VCaP (cell line): ENCODE measurements at regions not wholly inside any gene's neighbourhood (a gene's known extent, or its start where the extent isn't known, plus 50 kb on each side); places are given as distances from the start of the nearest gene placed in this dataset.
"Not testable (repeated sequence)": the region's sequence is repeated elsewhere in the genome, so short reads cannot be mapped to it uniquely, and the experiment has no call there.

ENCODE experiments used
- H3K27ac ChIP-seq: fragments of 450-650 bp; 2 replicates; pipeline ENCODE4 v1.5.1; 2017
- CTCF ChIP-seq: fragments of 450-650 bp; conservative IDR thresholded peaks from 2 replicates; pipeline ENCODE4 v1.5.1; 2017; ENCODE audit warnings: mild to moderate bottlenecking, moderate library complexity

- no peak for TF ChIP-seq CTCF
- no peak overlapping the region for H3K27ac ChIP-seq
Measured at GRCh38 chr4:52408032-52408431, 251.1 kb downstream of the USP46 start.

- no peak overlapping the region for H3K27ac ChIP-seq
- TF ChIP-seq CTCF, result no peak
Measured at GRCh38 chr4:52408471-52408870, 250.6 kb downstream of the USP46 start.

DNA sequence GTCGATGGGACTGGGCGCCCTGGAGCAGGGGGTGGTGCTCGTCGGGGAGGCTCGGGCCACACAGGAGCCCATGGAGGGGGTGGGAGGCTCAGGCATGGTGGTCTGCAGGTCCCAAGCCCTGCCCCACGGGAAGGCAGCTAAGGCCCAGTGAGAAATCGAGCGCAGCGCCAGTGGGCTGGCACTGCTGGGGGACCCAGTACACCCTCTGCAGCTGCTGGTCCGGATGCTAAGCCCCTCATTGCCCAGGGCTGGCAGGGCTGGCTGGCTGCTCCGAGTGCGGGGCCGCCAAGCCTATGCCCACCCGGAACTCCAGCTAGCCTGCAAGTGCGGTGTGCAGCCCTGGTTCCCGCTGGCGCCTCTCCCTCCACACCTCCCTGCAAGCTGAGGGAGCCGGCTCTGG lies 249.3 kb downstream of the USP46 start:
- H3K27ac ChIP-seq, result not testable (repeated sequence)

DNA sequence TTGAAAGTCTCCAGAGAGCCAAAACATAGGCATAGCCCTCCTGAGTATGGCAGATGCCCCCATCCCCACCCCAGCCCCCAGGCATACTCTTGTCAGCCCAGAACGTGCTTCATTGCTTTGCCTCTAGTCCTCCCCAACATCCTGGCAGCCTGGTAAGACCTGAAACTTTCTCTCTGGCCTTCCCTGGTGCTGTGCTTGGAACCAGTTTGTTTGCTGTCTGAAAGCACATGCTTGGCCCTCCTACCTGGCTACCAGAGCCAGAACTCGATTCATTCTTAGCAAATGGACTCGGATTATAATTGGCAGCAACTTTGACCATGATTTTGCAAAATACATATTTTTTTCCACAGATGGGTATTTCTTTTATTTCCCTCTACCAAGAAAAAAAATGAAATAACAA lies 248.1 kb downstream of the USP46 start:
- TF ChIP-seq CTCF, result no peak
- no peak overlapping the region for H3K27ac ChIP-seq

DNA sequence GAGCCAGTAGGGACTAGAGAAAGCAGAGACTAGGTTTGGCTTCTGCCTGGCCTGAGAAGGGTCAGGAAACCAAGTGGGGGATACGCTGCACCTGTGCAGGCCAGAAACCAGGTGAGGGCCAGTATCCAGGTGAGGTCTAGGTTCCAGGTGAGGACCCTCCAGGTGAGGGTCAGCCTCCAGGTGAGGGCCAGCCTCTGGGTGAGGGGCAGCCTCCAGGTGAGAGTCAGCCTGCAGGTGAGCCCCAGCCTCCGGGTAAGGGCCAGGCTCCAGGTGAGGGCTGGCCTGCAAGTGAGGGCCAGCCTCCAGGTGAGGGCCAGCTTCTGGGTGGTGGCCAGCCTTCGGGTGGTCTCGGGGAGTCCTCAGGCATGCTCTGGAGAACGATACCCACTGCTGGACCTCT lies 238.8 kb downstream of the USP46 start:
- no peak overlapping the region for H3K27ac ChIP-seq
- no peak for TF ChIP-seq CTCF

DNA sequence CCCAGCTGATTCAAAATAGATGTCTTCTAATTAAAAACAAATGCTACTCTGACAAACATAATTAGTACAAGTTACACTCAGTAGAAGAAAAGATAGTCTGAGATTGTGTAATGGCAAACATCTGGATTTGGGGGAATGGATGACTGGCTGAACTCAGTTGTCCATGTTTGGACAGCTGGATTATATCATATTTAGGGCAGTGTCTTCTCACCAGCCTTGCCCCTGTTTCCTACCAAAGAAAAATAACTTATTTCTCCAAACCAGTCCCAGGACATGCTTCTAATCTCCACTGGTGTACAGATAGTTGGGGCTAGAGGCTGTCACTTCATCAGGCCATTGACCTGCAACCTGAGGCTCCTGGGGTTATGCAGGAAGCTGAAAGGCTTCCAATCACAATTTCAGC lies 237.3 kb downstream of the USP46 start:
- no peak for TF ChIP-seq CTCF
- H3K27ac ChIP-seq, result no peak overlapping the region

DNA sequence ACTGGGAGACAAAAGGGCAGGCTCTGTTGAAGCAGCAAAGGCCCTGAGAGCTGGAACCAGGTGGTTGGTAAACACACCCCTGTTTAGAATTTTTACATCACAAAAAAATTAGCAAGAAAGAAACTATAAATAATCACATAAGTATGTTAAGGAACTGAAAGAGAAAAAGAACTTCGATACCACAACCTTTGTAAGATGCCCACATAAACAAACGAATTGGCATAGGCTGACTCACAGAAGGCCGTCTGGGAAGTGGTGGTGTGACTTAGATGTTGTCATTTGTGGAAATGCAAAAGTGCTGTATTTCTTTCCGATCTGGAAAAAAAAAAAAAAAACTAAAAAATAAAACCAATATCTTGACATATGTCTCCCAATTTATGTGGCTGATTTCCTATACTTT lies 235.1 kb downstream of the USP46 start:
- no peak overlapping the region for H3K27ac ChIP-seq
- TF ChIP-seq CTCF, result no peak

GRCh38 chr4:52425751-52426326 lies 233.3 kb downstream of the USP46 start:
- H3K27ac ChIP-seq, result no peak overlapping the region
- TF ChIP-seq CTCF, result no peak
